ENCODE measurements at regions not wholly inside any gene's neighbourhood (a gene's known extent, or its start where the extent isn't known, plus 50 kb on each side); places are given as distances from the start of the nearest gene placed in this dataset.

- no peak for DNase-seq
Observed at GRCh38 chr6:81854474-81854873, 102.0 kb upstream of the TENT5A start.

- no peak for DNase-seq
Observed at GRCh38 chr6:81853975-81854374, 101.5 kb upstream of the TENT5A start.

GRCh38 chr6:81849248-81849647, 96.8 kb upstream of the TENT5A start:
- DNase-seq: no peak

GRCh38 chr6:81847866-81848265, 95.4 kb upstream of the TENT5A start:
- no peak for DNase-seq

- no peak for DNase-seq
Observed at GRCh38 chr6:81844686-81845085, 92.2 kb upstream of the TENT5A start.

- no peak for DNase-seq
Observed at GRCh38 chr6:81843302-81843701, 90.8 kb upstream of the TENT5A start.

GRCh38 chr6:81842254-81842653, 89.8 kb upstream of the TENT5A start:
- DNase-seq: no peak

- DNase-seq: no peak
Observed at GRCh38 chr6:81838724-81839426, 86.4 kb upstream of the TENT5A start.

GRCh38 chr6:81838031-81838430, 85.5 kb upstream of the TENT5A start:
- no peak for DNase-seq

GRCh38 chr6:81834141-81834681, 81.7 kb upstream of the TENT5A start:
- no peak for DNase-seq

GRCh38 chr6:81832304-81832703, 79.8 kb upstream of the TENT5A start:
- DNase-seq: no peak

GRCh38 chr6:81831274-81831673, 78.8 kb upstream of the TENT5A start:
- no peak for DNase-seq

GRCh38 chr6:81826784-81827183, 74.3 kb upstream of the TENT5A start:
- no peak for DNase-seq

- no peak for DNase-seq
Observed at GRCh38 chr6:81822568-81822967, 70.1 kb upstream of the TENT5A start.

GRCh38 chr6:81821449-81821848, 69.0 kb upstream of the TENT5A start:
- DNase-seq: no peak

- DNase-seq: no peak
Observed at GRCh38 chr6:81820980-81821379, 68.5 kb upstream of the TENT5A start.

- no peak for DNase-seq
Observed at GRCh38 chr6:81820422-81820821, 67.9 kb upstream of the TENT5A start.

- no peak for DNase-seq
Observed at GRCh38 chr6:81819767-81820166, 67.3 kb upstream of the TENT5A start.

GRCh38 chr6:81818901-81819361, 66.5 kb upstream of the TENT5A start:
- DNase-seq: no peak

- no peak for DNase-seq
Observed at GRCh38 chr6:81816380-81816779, 63.9 kb upstream of the TENT5A start.

GRCh38 chr6:81814370-81815076, 62.0 kb upstream of the TENT5A start:
- DNase-seq: no peak

- DNase-seq: no peak
Observed at GRCh38 chr6:81813305-81813704, 60.8 kb upstream of the TENT5A start.

- DNase-seq: no peak
Observed at GRCh38 chr6:81812401-81812800, 59.9 kb upstream of the TENT5A start.

- DNase-seq: no peak
Observed at GRCh38 chr6:81808851-81809570, 56.5 kb upstream of the TENT5A start.
